Suprapubic skin (tissue), 4 donors: ENCODE measurements at regions not wholly inside any gene's neighbourhood (a gene's known extent, or its start where the extent isn't known, plus 50 kb on each side); places are given as distances from the start of the nearest gene placed in this dataset.

Source experiments
- DNase-seq, 2 donors: peaks; one replicate each; pipeline ENCODE4 v3.0.0-alpha.2; 2019; ENCODE audit warnings: low spot score in 2 of 2
- H3K27ac ChIP-seq: fragments of 200-600 bp; sonication (generic); one replicate; pipeline ENCODE4 v1.5.1; 2019
- H3K27me3 ChIP-seq: fragments of 200-600 bp; sonication (generic); one replicate; pipeline ENCODE4 v1.5.1; 2019
- H3K36me3 ChIP-seq: fragments of 200-600 bp; sonication (generic); one replicate; pipeline ENCODE4 v1.5.1; 2019
- H3K4me1 ChIP-seq: fragments of 200-600 bp; sonication (generic); one replicate; pipeline ENCODE4 v1.5.1; 2019
- H3K4me3 ChIP-seq: fragments of 200-600 bp; sonication (generic); one replicate; pipeline ENCODE4 v1.5.1; 2019; ENCODE audit warnings: mild to moderate bottlenecking
- H3K9me3 ChIP-seq: fragments of 200-600 bp; sonication (generic); one replicate; pipeline ENCODE4 v1.5.1; 2019
- EP300 ChIP-seq: sonication (generic); formaldehyde crosslinking; IDR thresholded peaks from one replicate; pipeline ENCODE4 v1.6.1; 2017; ENCODE audit warnings: antibody characterized with exemption
- POLR2A ChIP-seq, 2 donors: fragments of 450-650 bp; IDR thresholded peaks; one replicate each; pipeline ENCODE4 v1.6.1; 2017; ENCODE audit warnings: antibody characterized with exemption in 2 of 2, mild to moderate bottlenecking in 2 of 2, moderate library complexity in 2 of 2
- POLR2AphosphoS5 ChIP-seq, 3 donors: sonication (generic); formaldehyde crosslinking; IDR thresholded peaks; one replicate each; pipeline ENCODE4 v1.6.1; 2017; ENCODE audit warnings: antibody characterized with exemption in 3 of 3
- WGBS: methylation state at CpG from one replicate; pipeline ENCODE4 v1.1.5; 2018; 5-methylcytosine and 5-hydroxymethylcytosine counted together
- TF ChIP-seq, protein P1 (sequence below), 2 donors: fragments of 200-600 bp in 1 of 2; fragments of 450-650 bp in 1 of 2; sonication (generic) in 1 of 2; IDR thresholded peaks; one replicate each; pipeline ENCODE4 v1.5.1; 2016 to 2019; ENCODE audit warnings: antibody characterized with exemption in 2 of 2, mild to moderate bottlenecking in 1 of 2, moderate library complexity in 1 of 2

DNA sequence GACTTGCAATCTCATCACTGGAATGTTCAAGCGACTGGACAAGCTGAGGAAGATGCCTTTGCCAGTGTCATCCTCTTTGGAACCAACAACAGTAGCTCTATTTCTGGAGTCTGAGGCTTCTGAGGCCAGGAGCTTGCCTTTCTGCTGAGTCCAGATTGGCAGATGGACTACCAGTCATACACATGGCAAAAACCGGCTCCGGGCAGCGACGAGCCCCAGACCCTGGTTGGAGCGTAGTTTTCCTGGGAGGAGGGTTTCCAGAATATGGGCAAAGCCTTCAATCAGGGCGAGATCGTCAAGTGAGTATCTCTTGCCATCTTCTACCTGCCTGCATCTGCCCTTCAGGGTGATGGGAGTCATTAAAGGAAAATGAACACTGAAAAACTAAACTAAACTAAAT, 807.9 kb downstream of the C4orf33 start:
- Histone ChIP-seq H3K27me3 (no peaks in the 10 kb centered on the region), H3K36me3 (no peaks in the 10 kb centered on the region), H3K4me3 (no peak overlapping the region), H3K9me3 (no peaks in the 10 kb centered on the region), H3K27ac (no peak overlapping the region), H3K4me1 (no peaks in the 10 kb centered on the region)
- no peak for DNase-seq
- 87% methylated on average over 8 of the region's 8 CpGs for WGBS
- TF ChIP-seq POLR2AphosphoS5 (IDR thresholded peaks at IDR 0.05) (no peak), POLR2A (IDR thresholded peaks at IDR 0.05) (no peak), EP300 (no peak)
- TF ChIP-seq, protein P1, sequence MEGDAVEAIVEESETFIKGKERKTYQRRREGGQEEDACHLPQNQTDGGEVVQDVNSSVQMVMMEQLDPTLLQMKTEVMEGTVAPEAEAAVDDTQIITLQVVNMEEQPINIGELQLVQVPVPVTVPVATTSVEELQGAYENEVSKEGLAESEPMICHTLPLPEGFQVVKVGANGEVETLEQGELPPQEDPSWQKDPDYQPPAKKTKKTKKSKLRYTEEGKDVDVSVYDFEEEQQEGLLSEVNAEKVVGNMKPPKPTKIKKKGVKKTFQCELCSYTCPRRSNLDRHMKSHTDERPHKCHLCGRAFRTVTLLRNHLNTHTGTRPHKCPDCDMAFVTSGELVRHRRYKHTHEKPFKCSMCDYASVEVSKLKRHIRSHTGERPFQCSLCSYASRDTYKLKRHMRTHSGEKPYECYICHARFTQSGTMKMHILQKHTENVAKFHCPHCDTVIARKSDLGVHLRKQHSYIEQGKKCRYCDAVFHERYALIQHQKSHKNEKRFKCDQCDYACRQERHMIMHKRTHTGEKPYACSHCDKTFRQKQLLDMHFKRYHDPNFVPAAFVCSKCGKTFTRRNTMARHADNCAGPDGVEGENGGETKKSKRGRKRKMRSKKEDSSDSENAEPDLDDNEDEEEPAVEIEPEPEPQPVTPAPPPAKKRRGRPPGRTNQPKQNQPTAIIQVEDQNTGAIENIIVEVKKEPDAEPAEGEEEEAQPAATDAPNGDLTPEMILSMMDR (IDR thresholded peaks at IDR 0.05), result no peak

DNA sequence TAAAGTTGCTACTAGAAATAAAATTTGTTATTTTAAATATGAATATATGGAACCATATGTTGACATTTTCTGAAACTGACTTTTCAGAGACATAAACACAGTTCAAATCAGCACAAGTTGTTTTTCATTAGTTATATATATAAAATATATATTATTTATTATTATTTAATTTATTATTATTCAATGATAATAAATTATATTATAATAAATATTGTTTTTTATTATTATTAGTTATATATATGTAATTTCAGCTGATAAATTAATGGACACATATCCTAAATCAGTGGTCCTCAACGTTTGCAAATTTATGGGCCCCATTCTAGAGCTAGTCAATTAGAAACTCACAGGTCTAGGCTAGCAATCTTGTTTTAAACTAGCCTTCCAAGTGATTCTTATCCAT, 809.3 kb downstream of the C4orf33 start:
- Histone ChIP-seq H3K9me3 (no peaks in the 10 kb centered on the region), H3K36me3 (no peaks in the 10 kb centered on the region), H3K4me3 (no peak overlapping the region), H3K27me3 (no peaks in the 10 kb centered on the region), H3K27ac (no peak overlapping the region), H3K4me1 (no peaks in the 10 kb centered on the region)
- 36% methylated on average over 1 of the region's 1 CpG for WGBS
- no peak for DNase-seq
- TF ChIP-seq POLR2AphosphoS5 (IDR thresholded peaks at IDR 0.05) (no peak), EP300 (no peak), POLR2A (IDR thresholded peaks at IDR 0.05) (no peak)

DNA sequence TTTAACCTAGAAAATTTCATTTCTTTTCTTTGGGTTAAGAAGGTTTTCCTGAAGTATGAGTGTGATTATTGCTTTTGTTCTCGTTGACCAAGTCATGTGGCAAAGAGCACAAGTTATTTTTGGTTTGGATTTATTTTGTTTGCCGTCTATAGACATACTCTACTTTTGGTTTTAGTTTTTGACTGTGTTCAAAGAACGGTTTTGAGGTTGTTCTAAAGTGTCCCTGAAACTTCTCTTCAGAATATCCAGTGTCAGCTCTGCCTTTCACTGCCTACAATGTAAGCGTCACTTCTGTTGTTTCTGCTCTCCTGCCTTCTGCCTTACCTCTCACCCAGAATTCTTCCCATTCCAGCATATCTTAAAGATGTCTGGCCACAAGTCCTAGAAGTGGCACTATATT, 812.2 kb downstream of the C4orf33 start:
- Histone ChIP-seq H3K27ac (no peak overlapping the region), H3K4me3 (no peak overlapping the region), H3K9me3 (no peaks in the 10 kb centered on the region), H3K4me1 (no peaks in the 10 kb centered on the region), H3K27me3 (no peaks in the 10 kb centered on the region), H3K36me3 (no peaks in the 10 kb centered on the region)
- no peak for TF ChIP-seq EP300
- TF ChIP-seq, protein P1 (IDR thresholded peaks at IDR 0.05), result no peak
- no peak for TF ChIP-seq POLR2AphosphoS5 (IDR thresholded peaks at IDR 0.05)
- no peak for TF ChIP-seq POLR2A (IDR thresholded peaks at IDR 0.05)
- DNase-seq, result no peak
- WGBS, result 76% methylated on average over 4 of the region's 4 CpGs

DNA sequence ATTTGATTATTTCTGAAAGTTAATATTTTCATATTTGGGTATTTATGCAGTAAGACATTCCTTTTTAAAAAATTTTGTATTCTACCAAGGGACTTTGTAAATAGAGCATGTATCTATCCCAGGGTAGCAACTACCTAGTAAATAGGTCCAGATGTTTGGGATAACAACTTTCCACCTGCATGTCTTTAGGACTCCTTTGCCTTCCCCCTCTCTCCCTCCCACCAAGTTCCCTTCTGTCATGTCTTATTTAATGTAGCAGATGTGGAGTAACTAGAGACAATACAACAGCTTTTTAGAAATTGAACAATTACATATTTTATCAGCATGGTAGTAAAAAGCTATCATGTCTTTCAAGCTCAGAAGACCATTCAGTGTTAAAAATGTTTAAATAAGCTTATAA, 821.0 kb downstream of the C4orf33 start:
- no peak overlapping the region for H3K27ac ChIP-seq
- DNase-seq, result no peak
- no peak overlapping the region for H3K4me3 ChIP-seq
- no peaks in the 10 kb centered on the region for H3K4me1 ChIP-seq
- peaks cover 5% of the 10 kb centered on the region for H3K9me3 ChIP-seq
- no peaks in the 10 kb centered on the region for H3K27me3 ChIP-seq
- H3K36me3 ChIP-seq, result no peaks in the 10 kb centered on the region
- TF ChIP-seq, protein P1 (IDR thresholded peaks at IDR 0.05), result no peak
- TF ChIP-seq POLR2A (IDR thresholded peaks at IDR 0.05) (no peak), POLR2AphosphoS5 (IDR thresholded peaks at IDR 0.05) (no peak), EP300 (no peak)

DNA sequence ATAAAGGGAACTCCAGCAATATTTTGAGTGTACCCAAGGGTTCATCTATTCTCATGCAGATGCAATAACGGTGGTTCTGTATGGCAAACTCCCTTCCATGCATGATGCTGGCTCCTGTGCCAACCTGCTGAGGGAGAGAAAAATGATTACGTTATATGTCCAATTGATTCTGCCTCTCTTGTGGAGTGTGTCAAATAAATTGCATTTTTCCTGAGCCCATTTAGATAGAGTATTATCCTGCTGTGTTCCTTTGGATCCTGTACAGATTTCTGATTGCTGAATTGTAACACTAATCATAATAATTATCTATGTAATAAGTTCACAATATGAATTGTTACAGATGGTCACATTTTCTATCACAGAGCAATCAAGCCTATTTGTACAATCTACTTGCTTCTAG, 821.7 kb downstream of the C4orf33 start:
- Histone ChIP-seq H3K4me3 (no peak overlapping the region), H3K27me3 (no peaks in the 10 kb centered on the region), H3K4me1 (no peaks in the 10 kb centered on the region), H3K9me3 (peaks cover 5% of the 10 kb centered on the region), H3K36me3 (no peaks in the 10 kb centered on the region), H3K27ac (no peak overlapping the region)
- DNase-seq, result no peak
- 63% methylated on average over 2 of the region's 2 CpGs for WGBS
- TF ChIP-seq POLR2A (IDR thresholded peaks at IDR 0.05) (no peak), POLR2AphosphoS5 (IDR thresholded peaks at IDR 0.05) (no peak), EP300 (no peak)
- TF ChIP-seq, protein P1 (IDR thresholded peaks at IDR 0.05), result no peak

DNA sequence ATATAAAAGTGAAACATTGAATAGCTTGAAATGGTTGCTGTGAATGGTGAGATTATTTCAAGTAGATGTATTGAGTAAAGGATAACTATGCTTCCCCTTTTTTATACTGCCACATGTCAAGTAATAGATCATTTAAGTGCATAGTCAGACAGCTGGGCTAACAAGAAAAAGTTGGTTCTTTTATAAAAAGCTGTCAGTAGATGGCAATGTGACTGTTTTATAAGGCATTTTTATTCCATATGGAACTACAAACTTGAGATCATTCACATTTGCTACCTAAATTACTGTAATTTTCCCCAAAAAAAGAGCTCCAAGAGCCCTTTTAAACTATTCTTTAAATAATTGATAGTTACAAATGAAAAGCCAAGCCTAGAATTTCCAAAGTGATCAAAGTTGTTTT, 831.0 kb downstream of the C4orf33 start:
- no peaks in the 10 kb centered on the region for H3K9me3 ChIP-seq
- TF ChIP-seq EP300 (no peak), POLR2A (IDR thresholded peaks at IDR 0.05) (no peak), POLR2AphosphoS5 (IDR thresholded peaks at IDR 0.05) (no peak)
- TF ChIP-seq, protein P1 (IDR thresholded peaks at IDR 0.05), result no peak
- DNase-seq, result no peak
- H3K4me3 ChIP-seq, result no peak overlapping the region
- no peak overlapping the region for H3K27ac ChIP-seq
- H3K27me3 ChIP-seq, result no peaks in the 10 kb centered on the region
- H3K36me3 ChIP-seq, result no peaks in the 10 kb centered on the region
- no peaks in the 10 kb centered on the region for H3K4me1 ChIP-seq
